ENCODE measurements at regions not wholly inside any gene's neighbourhood (a gene's known extent, or its start where the extent isn't known, plus 50 kb on each side); places are given as distances from the start of the nearest gene placed in this dataset.
A peak's percentile ranks its signal among the peaks of the same experiment; 100 is the strongest.

DNA sequence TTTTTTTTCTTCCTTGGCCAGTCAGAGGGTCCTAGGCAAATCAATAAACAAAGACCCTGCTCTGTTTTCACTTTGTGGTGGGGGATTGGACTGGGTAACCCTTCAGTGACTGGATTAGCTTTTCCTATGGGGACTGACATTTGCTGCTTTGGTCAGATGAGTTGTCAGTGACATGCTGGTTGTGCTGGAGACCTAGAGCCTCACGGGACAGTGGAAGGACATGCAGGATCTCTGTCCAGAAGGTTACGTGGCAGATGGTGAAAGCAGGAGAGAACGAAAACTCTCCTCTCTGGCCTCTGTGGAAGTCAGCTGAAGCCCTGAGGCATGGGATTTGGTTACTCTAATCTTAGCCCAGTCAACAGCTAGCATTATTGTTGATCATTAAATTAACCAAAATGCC, 90.0 kb upstream of the BMPER start:
- DNase-seq (ENCODE audit: low spot score): no peak

DNA sequence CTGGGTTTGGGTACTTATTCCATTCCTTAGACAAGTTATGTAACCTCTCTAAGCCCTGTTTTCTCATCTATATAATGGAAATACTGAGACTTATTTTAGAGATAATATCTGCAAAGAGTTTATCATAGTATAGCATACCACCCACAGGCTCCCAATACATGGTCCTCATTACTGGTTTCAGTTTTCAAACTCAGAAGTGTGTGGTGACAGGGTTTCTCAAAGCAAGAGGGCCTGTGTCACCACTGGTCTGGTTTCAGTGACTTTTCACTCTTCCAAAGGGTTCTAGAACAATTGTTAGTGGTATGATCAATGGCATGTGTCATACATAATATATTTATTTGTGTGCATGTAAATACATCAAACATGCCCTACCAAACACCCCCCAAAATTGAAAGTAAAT, 89.2 kb upstream of the BMPER start:
- no peak for DNase-seq (ENCODE audit: low spot score)

DNA sequence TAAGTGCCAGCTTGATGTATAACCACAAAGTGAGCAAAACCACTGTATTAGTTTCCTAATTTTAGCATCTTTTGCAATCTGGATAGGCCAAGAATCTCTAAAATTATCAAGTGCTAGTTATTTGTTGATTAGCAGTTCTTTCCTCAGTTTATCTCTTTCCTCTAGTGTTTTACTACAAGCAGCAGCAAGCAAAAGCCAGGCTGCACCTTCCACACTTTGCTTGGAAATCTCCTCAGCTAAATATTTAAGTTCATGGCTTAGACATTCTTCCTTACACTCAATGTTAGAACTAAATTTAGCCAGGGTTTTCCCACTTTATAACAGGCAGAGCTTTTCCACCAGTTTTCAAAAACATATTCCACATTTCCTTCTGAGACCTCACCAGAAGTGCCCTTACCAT, 85.7 kb upstream of the BMPER start:
- DNase-seq (ENCODE audit: low spot score): no peak

DNA sequence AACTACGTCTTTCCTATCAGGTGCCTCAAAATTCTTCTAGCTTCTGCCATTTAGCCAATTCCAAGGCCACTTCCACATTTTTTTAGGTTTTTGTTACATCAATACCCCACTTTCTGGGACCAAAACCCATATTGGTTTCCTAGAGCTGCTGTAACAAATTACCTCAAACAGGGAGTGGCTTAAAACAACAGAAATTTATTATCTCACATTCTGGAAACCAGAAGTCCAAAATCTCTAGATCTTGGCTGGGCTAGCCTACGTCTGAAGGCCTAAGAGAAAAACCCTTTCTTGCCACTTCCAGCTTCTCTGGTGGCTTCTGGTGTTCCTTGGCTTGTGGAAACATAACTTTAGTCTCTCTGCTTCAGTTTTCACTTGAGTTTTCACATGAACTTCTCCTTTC, 85.1 kb upstream of the BMPER start:
- no peak for DNase-seq (ENCODE audit: low spot score)

DNA sequence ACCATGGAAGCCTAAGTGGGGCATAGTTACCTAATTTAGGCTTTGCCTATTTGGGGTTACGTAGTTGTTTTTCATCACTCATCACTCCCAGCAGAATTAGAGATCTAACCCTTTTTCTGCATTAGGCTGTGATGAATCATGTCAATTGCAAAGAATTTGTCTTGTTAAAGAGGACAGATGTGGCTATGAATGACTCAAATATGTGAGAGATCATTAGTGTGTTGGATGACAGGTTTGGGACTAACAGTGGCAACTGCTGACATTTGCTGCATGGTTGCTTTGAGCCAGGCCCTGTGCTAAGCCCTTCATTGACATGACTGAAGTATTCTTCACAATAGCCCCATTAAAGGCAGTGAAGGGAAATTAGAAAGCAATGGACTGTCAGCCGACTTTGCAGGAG, 83.4 kb upstream of the BMPER start:
- no peak for DNase-seq (ENCODE audit: low spot score)

DNA sequence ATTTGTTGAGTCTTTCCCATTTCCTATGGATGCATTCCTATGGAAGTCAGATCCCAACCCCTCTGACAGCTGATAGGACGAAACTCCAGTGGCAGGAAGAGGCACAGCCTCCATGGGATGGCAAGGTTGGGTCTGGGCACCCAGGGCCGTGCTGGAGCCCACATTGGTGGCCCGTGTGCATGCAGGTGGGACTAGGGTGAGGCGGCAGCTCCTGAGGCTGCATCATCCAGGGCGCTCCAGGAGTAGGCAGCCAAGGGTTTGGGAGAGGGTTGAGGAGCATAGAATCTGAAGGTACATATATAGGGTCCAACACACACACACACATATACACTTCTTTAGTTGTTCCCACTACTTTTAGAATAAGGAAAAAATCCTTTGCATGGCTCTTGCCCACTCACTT, 81.4 kb upstream of the BMPER start:
- DNase-seq (ENCODE audit: low spot score): no peak

DNA sequence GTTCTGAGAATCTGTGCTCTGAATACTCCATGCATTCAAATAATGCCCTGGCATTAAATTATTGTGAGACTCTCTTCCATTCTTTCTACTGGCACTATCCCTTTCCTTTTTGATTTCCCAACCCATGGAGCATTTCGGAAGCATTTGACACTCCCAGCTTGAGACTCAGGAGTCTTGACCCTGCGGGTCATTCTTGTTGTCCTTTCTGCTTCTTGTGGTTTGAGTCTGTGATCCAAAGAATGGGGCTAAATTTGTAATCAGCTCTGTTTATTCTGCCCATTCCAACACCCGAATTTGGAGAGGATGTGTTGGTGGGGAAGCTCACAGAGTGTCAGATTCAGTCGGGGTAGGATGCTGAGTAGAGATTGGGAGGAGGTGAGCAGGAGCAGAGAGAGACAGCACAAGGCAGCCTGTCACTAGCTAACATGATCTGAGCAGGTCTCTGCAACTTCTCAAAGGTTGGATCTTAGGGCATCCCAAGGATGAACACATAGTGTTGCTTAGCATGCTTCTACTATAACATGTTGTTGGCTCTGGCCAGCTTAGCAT, 80.4 kb upstream of the BMPER start:
- DNase-seq (ENCODE audit: low spot score): no peak

DNA sequence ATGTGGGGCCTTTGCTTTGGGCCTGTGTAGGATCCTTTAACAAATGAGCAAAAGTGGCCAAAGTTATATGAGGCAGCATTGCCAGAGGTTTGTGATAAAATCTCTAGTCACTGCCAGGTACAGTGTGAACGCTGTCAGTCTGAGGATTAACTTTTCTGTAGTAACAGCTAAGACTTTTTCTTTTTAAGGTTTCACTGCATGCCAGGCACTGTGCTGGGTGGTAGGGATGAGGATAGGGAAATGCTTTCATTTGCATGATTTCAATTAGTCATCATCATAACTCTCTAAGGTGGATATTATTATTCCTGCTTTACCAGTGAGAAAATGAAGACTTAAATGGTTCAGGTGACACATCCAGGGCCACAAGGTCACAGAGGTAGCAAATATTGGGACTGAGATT, 79.7 kb upstream of the BMPER start:
- DNase-seq (ENCODE audit: low spot score): no peak

DNA sequence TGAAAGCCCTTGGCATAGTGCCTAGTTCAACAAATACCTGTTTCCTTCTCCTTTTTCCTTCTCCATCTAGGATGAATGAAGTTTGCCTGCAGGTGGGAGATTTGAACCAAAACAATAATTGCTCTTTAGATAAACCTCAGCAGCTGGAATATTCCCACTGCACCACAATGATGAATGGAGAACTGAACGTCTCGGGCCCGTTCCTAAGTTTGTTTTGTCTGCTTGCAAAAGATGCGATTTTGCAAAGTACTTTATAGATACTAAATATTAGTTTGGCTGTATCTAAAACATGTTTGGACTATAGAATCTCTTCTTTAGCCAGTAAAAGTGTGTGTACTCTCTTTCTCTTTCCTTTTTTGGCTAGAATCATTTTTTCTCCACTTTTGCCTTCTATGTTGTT, 75.8 kb upstream of the BMPER start:
- DNase-seq (ENCODE audit: low spot score): no peak

DNA sequence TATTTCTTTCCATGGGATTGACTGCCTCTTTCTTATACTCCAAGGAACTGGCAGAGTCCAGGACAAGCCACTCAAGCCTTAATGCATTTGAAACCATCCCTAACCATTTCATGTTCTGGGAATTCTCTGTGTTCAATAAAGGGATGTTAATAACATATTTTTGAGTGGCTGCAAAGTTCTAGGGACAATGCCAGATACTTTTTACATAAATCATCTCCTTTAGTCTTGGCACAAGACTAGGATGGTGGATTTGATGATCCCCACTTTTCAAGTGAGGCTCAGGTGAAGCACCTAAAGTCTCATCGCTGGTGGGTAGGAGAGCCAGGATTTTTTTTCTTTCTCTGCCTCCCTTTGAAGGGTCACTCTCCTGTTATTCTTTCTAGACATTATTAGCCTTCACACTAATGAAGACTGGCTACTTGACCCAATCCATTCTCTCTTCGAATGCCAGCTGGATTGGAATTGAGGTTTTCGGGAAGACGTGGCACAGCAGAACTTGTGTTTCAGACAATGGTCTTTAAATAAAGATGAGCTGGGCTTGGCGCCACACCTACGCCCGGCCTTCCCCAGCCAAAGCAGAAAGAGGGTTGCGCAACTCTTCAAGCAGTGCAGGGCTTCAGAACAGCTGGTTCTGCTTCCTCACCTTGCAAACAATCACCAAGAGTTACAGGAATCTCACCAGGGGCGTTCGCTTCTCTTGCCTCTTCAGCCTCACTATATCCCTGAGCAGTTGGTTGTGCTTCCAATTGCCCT, 73.8 kb upstream of the BMPER start:
- no peak for DNase-seq (ENCODE audit: low spot score)

DNA sequence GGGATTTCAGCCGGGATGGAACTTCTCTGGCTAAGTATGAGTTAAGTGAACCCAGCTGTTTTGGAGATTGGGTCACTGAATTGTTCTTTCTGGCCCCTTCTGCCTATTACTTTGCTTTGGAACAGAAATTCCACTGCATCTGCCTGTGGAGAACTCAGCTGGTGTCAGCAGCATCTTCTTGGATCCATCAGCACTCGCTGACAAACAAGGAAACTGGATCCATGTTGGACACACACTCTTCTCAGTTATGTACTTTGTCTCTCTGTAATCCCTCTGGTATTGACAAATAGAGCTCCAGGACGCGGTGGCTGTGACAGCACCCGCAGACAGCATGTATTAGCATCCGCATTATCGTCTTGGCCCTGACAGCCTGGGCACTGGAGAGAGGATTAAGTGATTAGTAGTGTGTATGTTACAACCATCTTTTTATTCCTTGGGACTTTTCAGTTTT, 73.0 kb upstream of the BMPER start:
- peak; percentile 83 for DNase-seq (ENCODE audit: low spot score)

DNA sequence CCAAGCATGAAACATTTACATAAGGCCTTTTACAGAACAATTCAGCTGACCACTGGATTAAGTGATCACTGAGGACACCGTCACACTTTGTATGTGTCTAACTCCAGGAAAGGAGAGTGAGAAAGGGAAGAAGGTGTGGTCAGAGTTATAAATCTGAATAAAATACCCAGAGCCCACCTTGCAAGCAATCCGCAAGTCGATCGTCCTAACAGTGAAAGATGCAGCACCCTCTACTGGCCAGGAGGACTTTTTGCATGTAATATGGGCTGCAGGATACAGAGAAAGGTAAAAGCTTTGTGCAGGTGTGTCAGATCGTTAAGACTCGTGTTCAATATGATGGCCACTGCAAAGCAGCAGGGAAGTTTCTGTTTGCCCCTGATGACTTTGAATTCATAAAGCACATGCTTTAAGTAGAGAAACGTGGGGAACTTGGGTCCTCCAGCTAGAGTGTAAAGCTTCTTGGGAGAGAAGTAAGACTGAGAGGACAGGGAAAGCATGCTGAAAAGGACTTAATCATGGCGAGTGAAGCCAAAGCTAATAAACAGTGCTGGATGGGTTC, 68.5 kb upstream of the BMPER start:
- DNase-seq (ENCODE audit: low spot score): no peak

DNA sequence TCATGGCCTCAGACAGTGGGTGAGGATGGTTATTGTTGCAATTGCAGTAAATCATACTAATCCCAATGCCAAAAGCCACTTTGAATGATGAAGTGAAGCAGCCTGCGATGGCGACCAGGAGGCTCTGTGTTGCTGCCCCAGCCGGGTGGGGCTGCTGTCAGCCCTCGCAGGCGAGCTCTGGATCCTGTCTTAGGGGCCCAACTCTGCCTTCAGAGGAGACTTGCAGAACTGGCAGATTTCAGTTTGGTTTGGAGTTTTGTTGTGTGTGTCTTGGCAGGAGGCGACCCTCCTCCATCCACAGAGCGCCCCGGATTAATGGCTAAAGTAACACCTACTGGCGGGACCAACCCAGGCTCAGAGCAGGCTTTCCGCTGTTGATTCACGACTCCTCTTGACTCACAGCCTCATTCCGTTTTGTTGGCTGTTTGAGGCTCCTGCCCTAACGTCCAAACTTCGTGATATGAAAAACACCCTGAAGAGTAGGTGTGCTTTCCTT, 67.9 kb upstream of the BMPER start:
- no peak for DNase-seq (ENCODE audit: low spot score)

DNA sequence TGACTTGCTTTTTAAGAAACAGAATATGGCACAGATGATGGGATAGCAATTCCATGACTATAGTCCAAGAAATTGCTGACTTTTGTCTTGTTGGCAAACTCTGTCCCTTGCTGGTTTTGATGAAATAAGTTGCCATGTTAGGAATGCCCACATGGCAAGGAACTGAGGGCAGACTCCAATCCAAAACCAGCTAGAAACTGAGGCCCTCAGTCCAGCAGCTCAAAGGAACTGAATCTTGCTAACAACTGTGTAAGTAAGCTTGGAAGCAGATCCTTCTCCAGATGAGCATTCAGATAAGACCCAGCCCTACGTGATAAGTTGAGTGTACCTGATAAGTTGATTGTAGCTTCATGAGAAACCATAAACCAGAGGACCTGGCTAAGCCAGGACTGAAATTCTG, 64.3 kb upstream of the BMPER start:
- no peak for DNase-seq (ENCODE audit: low spot score)

DNA sequence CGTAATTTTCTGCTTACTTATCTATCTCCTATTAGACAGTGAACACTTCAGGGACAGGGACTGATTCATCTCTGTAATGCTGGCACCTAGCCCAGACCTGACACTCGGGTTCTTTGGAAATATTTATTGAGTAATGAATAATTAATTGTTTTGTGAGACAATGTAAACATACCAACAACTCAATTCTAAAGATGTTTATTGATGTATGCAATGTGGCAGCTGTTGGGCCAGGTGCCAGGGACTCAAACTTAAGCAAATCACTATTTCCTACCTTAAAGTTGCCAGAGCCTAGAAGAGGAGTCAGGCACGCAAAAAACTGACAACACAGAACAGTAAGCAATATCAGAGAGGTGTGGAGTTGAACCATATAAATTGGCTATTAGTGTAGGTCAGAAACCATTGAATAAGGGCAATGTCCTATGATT, 63.6 kb upstream of the BMPER start:
- peak; percentile 33 for DNase-seq (ENCODE audit: low spot score)

DNA sequence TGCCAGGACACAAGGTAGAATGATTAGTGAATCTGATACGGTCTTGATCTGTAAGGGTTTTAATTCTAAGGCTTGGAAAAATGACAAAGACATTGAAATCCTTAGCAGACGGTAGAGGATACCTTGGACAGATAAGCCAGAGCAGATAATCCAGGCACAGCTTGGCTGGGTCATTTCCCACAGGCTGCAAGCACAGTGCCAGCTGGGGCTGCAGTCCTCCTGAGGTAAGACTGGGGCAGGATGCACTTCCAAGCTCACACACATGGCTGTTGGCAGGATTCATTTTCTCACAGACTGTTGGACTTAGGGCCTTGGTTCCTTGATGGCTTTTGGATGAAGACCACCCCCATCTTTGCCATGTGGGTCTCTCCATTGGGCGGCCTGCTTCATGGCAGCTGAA, 63.2 kb upstream of the BMPER start:
- peak; percentile 87 for DNase-seq (ENCODE audit: low spot score)

DNA sequence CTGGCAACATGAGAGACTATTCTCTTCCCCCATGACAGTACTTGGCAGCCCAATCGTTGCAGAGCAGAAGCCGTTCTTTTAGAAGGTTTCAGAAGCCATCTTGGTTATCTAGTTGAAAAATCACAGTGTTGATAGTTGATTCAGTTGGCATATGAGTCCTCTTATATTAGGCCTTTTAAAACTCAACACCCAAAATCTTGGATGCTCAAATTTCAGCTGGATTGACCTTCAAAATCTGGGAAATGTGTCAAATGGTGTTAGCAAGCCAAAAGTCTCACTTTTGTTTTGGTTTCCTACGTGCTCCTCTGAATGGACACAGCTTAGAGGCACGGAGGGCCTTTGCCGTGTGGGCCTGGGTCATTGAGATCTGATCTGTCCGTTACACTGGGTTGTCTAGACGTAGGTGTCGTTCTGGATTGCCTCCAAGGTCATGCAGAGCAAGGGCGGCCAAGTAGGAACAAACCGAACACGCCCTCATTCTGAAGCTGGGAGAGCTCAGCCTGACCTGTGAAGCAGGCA, 59.3 kb upstream of the BMPER start:
- DNase-seq (ENCODE audit: low spot score): no peak

DNA sequence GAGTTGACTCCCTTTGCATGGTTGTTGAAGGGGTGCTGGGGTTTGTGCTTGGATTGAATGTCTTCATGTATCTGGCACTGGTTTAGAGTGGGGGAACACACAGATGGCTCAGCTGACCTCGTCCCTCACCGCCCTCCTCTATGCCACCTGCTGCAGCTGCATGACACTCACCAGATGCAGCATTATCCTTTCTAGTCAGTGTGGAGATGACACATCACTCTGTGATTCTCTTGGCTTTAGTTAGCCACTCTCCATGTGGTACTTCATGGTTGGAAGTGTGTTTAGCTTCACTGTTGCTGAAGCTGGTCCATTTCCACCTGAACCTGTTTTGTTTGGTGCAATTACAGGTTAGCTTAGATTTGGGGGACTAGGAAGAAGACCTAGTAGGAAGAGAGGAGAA, 56.3 kb upstream of the BMPER start:
- no peak for DNase-seq (ENCODE audit: low spot score)

DNA sequence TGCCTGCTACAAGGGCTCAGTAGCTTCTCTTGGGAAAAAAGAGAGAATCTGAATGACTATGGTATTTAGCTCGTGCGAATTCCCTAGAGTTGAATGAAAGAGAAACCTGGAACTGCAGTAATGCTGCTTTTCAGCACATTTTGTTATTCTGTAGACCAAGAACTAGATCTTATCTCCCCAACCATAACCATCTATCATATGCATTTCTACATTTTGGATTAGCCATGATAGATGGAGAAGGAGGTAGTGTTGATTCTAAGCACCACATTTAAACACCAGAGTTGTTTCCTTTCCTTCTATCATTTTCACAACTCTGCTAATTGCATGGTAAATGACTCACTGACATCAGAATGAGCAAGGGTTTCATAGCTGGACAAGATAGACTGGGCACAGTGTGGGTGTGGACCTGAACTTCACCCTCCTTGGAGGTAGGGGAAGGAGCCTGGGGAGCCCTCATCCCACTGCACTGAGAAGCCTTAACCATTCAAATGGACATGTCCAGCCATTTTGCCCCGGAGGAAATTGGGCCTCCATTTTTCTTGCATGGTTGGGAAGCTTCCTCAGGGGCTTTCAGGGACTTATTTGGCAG, 55.3 kb upstream of the BMPER start:
- DNase-seq (ENCODE audit: low spot score): no peak

DNA sequence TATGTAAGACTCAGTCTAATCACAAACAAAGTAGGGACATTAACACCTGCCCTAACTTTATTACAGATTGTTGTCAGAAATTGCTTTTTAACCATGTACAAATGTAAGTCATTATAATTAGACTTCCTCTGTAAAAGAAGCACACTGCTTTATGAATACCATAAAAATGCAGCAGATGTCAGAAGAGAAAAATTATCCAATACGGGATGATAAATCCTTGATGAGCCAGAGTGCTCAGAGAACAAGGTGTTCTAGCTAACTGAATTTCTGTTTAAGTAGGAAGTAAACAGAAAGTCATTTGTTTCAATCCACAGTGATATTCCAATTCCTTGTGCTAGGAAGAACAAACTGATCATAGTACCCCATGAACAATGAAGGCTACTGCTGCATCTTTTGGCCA, 54.6 kb upstream of the BMPER start:
- no peak for DNase-seq (ENCODE audit: low spot score)

DNA sequence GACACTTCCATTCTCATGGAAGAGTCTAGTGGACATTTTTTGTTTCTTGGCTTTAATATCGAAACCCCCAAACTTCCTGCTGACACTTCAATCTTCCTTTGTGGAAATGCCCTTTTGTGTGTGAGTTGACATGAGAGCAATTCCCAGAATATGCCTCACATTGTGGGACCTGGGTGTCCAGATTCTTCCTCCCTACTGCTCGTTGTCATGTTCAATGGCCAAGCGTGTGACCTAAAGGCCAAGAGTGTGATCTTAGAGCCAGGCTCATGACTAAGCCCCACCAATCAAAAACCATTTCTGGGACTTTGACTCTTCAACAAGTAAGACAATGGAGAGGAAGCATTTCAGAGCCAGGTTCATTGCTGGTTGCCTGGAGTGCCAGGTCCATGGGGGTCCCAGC, 52.5 kb upstream of the BMPER start:
- DNase-seq (ENCODE audit: low spot score): no peak

DNA sequence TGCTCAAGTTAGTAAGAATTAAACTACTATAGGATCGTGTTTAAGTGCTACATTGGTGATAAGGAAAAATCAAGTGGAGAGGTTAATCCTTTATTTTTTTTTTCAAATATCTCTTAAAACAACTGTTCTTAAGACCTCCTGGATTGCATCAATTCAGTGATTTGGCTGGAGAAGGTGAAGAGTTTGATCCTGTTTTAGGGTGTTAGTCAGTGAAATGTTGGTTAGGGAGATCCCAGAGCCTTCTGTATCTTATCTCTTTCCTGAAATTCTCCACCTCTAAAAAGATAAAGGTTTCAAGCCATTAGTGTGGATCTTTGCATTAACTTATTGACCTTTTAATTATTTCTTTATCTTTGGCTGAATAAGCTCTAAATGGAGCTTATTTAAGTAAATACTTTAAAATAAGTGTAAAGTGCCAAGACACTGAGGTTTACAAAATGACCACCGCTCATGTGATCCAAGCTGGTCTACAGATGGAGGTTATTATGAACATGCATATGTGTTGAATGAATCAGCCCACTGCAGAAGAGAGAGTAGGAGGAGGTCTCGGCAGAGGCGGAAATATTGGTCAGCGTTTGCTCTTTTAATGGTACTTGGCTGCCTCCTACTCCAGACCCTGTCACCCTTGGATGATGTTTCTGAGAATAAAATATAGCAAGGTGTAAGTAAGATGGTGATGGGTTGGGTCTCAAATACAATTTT, 51.8 kb upstream of the BMPER start:
- DNase-seq (ENCODE audit: low spot score): no peak
